IMR-90 (cell line): ENCODE measurements at regions not wholly inside any gene's neighbourhood (a gene's known extent, or its start where the extent isn't known, plus 50 kb on each side); places are given as distances from the start of the nearest gene placed in this dataset.
"Not testable (repeated sequence)": the region's sequence is repeated elsewhere in the genome, so short reads cannot be mapped to it uniquely, and the experiment has no call there.

Experiments
- ATAC-seq: fragments of 200-7000 bp; cut with Tn5 transposase; 2 replicates; pipeline ENCODE4 v1.9.1; 2020; ENCODE audit warnings: low read depth, mild to moderate bottlenecking, moderate library complexity
- BruUV-seq: library from RNA; stranded (reverse); fragments of 400-500 nt; replicated peaks from 2 replicates; lab custom pipeline; 2021; lab: Mats Ljungman, UMichigan
- CTCF ChIA-PET: fragments of 300-600 bp; formaldehyde crosslinking; extraction: SDS; loops from one replicate; lab custom pipeline; 2021; ENCODE audit warnings: antibody characterized with exemption; lab: Yijun Ruan, JAX
- POLR2A ChIA-PET: fragments of 300-600 bp; sonication (Branson Sonifier 250); formaldehyde crosslinking; loops from one replicate; lab custom pipeline; 2022; ENCODE audit warnings: antibody characterized with exemption; ENCODE audit not compliant: unreplicated experiment; lab: Charles Lee
- DNase-seq: peaks from one replicate; pipeline ENCODE4 v3.0.0; 2013
- H2AFZ ChIP-seq: replicated peaks from 2 replicates; pipeline ENCODE3; 2013; ENCODE audit warnings: low read length, mild to moderate bottlenecking; ENCODE audit not compliant: poor library complexity
- H2AK5ac ChIP-seq: 2 replicates; pipeline ENCODE4 v1.6.1; 2013; ENCODE audit warnings: low read depth, low read length, inconsistent platforms
- H2AK9ac ChIP-seq: replicated peaks from 2 replicates; pipeline ENCODE3; 2013; ENCODE audit warnings: mild to moderate bottlenecking, low read depth, low read length, moderate library complexity; ENCODE audit not compliant: poor library complexity
- H2BK120ac ChIP-seq: 2 replicates; pipeline ENCODE4 v1.6.1; 2013; ENCODE audit warnings: low read depth, low read length, inconsistent platforms
- H2BK15ac ChIP-seq: 3 replicates; pipeline ENCODE4 v1.6.1; 2013; ENCODE audit warnings: low read depth, low read length, inconsistent platforms
- H2BK20ac ChIP-seq: 2 replicates; pipeline ENCODE4 v1.6.1; 2013; ENCODE audit warnings: low read depth, mild to moderate bottlenecking, inconsistent platforms, low read length, moderate library complexity
- H2BK5ac ChIP-seq: 2 replicates; pipeline ENCODE4 v1.6.1; 2013; ENCODE audit warnings: mild to moderate bottlenecking, low read depth, low read length, inconsistent platforms; ENCODE audit not compliant: poor library complexity, severe bottlenecking
- H3K14ac ChIP-seq: replicated peaks from 2 replicates; pipeline ENCODE4 v1.6.1; 2013; ENCODE audit warnings: low read depth, low read length, inconsistent platforms
- H3K18ac ChIP-seq: 2 replicates; pipeline ENCODE4 v1.6.1; 2013; ENCODE audit warnings: low read depth, low read length, control low read depth
- H3K23ac ChIP-seq: 2 replicates; pipeline ENCODE4 v1.6.1; 2013; ENCODE audit warnings: low read depth, low read length, inconsistent platforms
- H3K27ac ChIP-seq: 2 replicates; pipeline ENCODE4 v1.5.1; 2013; ENCODE audit warnings: mild to moderate bottlenecking, control low read depth, low read length; ENCODE audit not compliant: insufficient read depth
- H3K27me3 ChIP-seq: 2 replicates; pipeline ENCODE4 v1.6.1; 2013; ENCODE audit warnings: low read length; ENCODE audit not compliant: control insufficient read depth, insufficient read depth
- H3K36me3 ChIP-seq: 2 replicates; pipeline ENCODE4 v1.6.1; 2013; ENCODE audit warnings: low read length, mixed read lengths; ENCODE audit not compliant: control insufficient read depth, insufficient read depth
- H3K4ac ChIP-seq: 2 replicates; pipeline ENCODE4 v1.6.1; 2013; ENCODE audit warnings: low read depth, low read length, inconsistent platforms
- H3K4me1 ChIP-seq: 2 replicates; pipeline ENCODE4 v1.6.1; 2013; ENCODE audit warnings: low read length, mixed read lengths; ENCODE audit not compliant: control insufficient read depth, insufficient read depth
- H3K4me2 ChIP-seq: 2 replicates; pipeline ENCODE4 v1.6.1; 2013; ENCODE audit warnings: low read depth, mild to moderate bottlenecking, control low read depth, low read length, moderate library complexity
- H3K4me3 ChIP-seq: 2 replicates; pipeline ENCODE4 v1.5.1; 2013; ENCODE audit warnings: low read depth, mild to moderate bottlenecking, control low read depth, low read length, moderate library complexity; ENCODE audit not compliant: insufficient read depth
- H3K56ac ChIP-seq: 2 replicates; pipeline ENCODE4 v1.6.1; 2013; ENCODE audit warnings: low read length, inconsistent platforms; ENCODE audit not compliant: insufficient read depth; ENCODE audit errors: extremely low read depth
- H3K79me1 ChIP-seq, 2 experiments: 2 replicates each; pipeline ENCODE4 v1.6.1; 2013; ENCODE audit warnings: low read length in 2 of 2, inconsistent platforms in 1 of 2, low read depth in 1 of 2
- H3K9ac ChIP-seq: 2 replicates; pipeline ENCODE4 v1.6.1; 2013; ENCODE audit warnings: low read depth, low read length, control low read depth
- H3K9me1 ChIP-seq: 2 replicates; pipeline ENCODE4 v1.6.1; 2013; ENCODE audit warnings: low read length, inconsistent platforms; ENCODE audit not compliant: insufficient read depth
- H3K9me3 ChIP-seq: 2 replicates; pipeline ENCODE4 v1.6.1; 2013; ENCODE audit warnings: low read length; ENCODE audit not compliant: control insufficient read depth, insufficient read depth
- H4K20me1 ChIP-seq: 2 replicates; pipeline ENCODE4 v1.6.1; 2013; ENCODE audit warnings: low read length, inconsistent platforms; ENCODE audit not compliant: insufficient read depth
- H4K5ac ChIP-seq: 2 replicates; pipeline ENCODE4 v1.6.1; 2013; ENCODE audit warnings: mild to moderate bottlenecking, low read depth, low read length, control low read depth
- H4K8ac ChIP-seq, 2 experiments: 2 replicates each; pipeline ENCODE4 v1.6.1; 2013; ENCODE audit warnings: low read depth in 2 of 2, low read length in 2 of 2, control low read depth in 1 of 2, inconsistent platforms in 1 of 2
- H4K91ac ChIP-seq: 2 replicates; pipeline ENCODE4 v1.6.1; 2013; ENCODE audit warnings: low read depth, low read length, inconsistent platforms; ENCODE audit not compliant: insufficient read depth
- WGBS, 2 experiments: methylation state at CpG; one replicate each; pipeline versions ENCODE4 v1.1.5 to v1.1.7; 2013; ENCODE audit warnings: missing lambda C conversion rate in 2 of 2; ENCODE audit not compliant: insufficient read length in 1 of 2; ENCODE audit errors: extremely low coverage in 2 of 2; 5-methylcytosine and 5-hydroxymethylcytosine counted together
- dilution Hi-C: fragments of 300-500 bp; cut with HindIII; formaldehyde crosslinking; loops from one replicate; pipeline ENCODE4 v1.14.3; 2018; ENCODE audit warnings: low sequenced_read_pairs; ENCODE audit not compliant: unreplicated experiment
- in situ Hi-C: fragments of 300-500 bp; cut with MboI; formaldehyde crosslinking; loops from 3 replicates; pipeline ENCODE4 v1.14.3; 2019; ENCODE audit warnings: low sequenced_read_pairs, inconsistent platforms, mixed read lengths
- intact Hi-C: fragments of 100-400 bp; cut with micrococcal nuclease; formaldehyde crosslinking; loops from 2 replicates; pipeline ENCODE4 v1.10.0; 2022

DNA sequence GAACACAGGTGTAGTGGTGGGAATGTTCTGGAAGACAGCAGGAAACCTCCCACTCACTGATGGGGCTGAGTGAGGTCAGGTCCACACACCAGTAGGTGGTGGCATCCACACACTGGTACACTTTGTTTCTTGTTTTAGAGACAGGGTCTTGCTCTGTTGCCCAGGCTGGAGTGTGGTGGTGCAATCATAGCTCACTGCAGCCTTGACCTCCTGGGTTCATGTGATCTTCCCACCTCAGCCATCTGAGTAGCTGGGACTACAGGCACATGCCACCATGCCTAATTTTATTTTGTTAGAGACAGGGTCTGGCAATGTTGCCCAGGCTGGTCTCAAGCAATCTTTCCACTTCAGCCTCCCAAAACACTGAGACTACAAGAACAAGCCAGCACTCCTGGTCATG is 140.9 kb downstream of the TBC1D2B start:
- H3K4me3 ChIP-seq, H4K8ac ChIP-seq, H3K4me1 ChIP-seq, H3K9me1 ChIP-seq, in situ Hi-C loops, H4K91ac ChIP-seq, H3K9me3 ChIP-seq, H4K5ac ChIP-seq, H3K4me2 ChIP-seq, H3K23ac ChIP-seq, H2BK20ac ChIP-seq, H3K18ac ChIP-seq, intact Hi-C loops, H2BK15ac ChIP-seq, H3K79me1 ChIP-seq, BruUV-seq, H3K14ac ChIP-seq, CTCF ChIA-PET, H3K9ac ChIP-seq, H2BK5ac ChIP-seq, H3K56ac ChIP-seq, dilution Hi-C loops, POLR2A ChIA-PET, H2AK9ac ChIP-seq, DNase-seq, H3K4ac ChIP-seq, H3K27ac ChIP-seq, H2AK5ac ChIP-seq, H2AFZ ChIP-seq, H3K36me3 ChIP-seq, ATAC-seq, H2BK120ac ChIP-seq, H4K20me1 ChIP-seq: not testable (repeated sequence)
- H3K27me3 ChIP-seq = peaks cover 13% of the 10 kb centered on the region; the same call in 1 of the 2 replicates

DNA sequence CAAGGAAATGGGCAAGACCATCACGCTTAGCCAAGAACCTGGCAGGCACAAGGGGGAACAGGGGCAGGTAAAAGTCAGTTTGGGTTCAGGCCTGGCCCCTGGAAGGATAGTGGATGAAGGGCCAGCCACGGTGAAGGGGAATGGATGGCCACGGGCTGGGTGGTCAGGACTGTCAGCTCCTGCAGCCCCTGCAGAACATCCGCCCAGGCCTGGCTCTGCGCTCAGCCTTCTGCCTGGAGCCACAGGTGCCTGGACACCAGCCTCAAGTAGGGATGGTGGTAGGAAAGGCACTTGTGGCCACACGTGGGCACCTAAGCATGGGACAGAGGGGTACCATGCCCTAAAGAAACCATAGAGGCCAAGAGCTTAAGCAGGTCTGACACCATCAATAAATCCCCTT is 143.0 kb downstream of the TBC1D2B start:
- no CpG with 5 or more reads among the region's 6 CpGs for WGBS, 2 experiments
- H2BK5ac ChIP-seq, intact Hi-C loops, H4K5ac ChIP-seq, H3K27ac ChIP-seq, H3K9me3 ChIP-seq, H3K23ac ChIP-seq, H4K91ac ChIP-seq, H4K8ac ChIP-seq, POLR2A ChIA-PET, H3K9me1 ChIP-seq, ATAC-seq, H2AK9ac ChIP-seq, H2BK15ac ChIP-seq, H3K4ac ChIP-seq, dilution Hi-C loops, H3K9ac ChIP-seq, H3K18ac ChIP-seq, H3K4me1 ChIP-seq, BruUV-seq, H4K20me1 ChIP-seq, DNase-seq, H2AK5ac ChIP-seq, H2BK120ac ChIP-seq, H3K4me2 ChIP-seq, CTCF ChIA-PET, H2BK20ac ChIP-seq, H3K4me3 ChIP-seq, H3K56ac ChIP-seq, H2AFZ ChIP-seq, H3K14ac ChIP-seq, H3K36me3 ChIP-seq, in situ Hi-C loops, H3K79me1 ChIP-seq: not testable (repeated sequence)
- H3K27me3 ChIP-seq = peaks cover 11% of the 10 kb centered on the region
